Fibroblast of pulmonary artery (primary cell): ENCODE measurements at regions not wholly inside any gene's neighbourhood (a gene's known extent, or its start where the extent isn't known, plus 50 kb on each side); places are given as distances from the start of the nearest gene placed in this dataset.

Experiments
- DNase-seq: peaks from one replicate; pipeline ENCODE4 v3.0.0-alpha.2; 2010; ENCODE audit warnings: low read depth
- H3K4me3 ChIP-seq: replicated peaks from 2 replicates; pipeline ENCODE4 v1.5.1; 2011; ENCODE audit warnings: low read depth, mild to moderate bottlenecking, control low read depth, low read length, moderate library complexity
- TF ChIP-seq, protein P1 (sequence below): IDR thresholded peaks from 2 replicates; pipeline ENCODE4 v1.5.1; 2011; ENCODE audit warnings: mild to moderate bottlenecking, control low read depth, low read length, inconsistent platforms; ENCODE audit errors: missing control alignments

DNA sequence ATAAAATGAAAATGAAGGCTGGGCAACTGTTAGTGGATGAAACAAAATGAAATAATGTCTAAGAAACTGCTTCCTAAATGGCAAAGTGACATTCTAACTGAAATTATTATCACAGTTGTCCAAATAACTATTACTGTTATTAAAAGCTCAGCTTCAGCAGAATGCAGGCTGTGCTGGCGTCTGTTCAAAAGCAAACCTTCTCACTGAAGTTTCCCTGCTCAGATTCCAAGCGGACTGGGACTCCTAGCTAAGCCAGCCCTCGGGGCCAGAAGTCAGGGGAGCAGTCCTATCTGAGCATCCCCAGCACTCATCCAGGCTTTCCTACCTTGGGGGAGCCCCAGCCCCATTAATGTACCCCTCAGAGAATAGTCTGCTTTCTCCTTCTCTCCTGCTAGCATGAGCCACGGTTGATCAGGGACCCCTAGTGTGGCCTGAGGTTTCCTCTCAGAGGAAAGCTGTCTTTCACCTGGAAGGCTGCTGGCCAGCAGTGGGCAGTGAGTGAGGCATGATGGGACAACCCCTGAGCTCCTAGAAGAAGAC is 1167.3 kb downstream of the TBC1D22A start:
- no peak for DNase-seq
- TF ChIP-seq, protein P1, sequence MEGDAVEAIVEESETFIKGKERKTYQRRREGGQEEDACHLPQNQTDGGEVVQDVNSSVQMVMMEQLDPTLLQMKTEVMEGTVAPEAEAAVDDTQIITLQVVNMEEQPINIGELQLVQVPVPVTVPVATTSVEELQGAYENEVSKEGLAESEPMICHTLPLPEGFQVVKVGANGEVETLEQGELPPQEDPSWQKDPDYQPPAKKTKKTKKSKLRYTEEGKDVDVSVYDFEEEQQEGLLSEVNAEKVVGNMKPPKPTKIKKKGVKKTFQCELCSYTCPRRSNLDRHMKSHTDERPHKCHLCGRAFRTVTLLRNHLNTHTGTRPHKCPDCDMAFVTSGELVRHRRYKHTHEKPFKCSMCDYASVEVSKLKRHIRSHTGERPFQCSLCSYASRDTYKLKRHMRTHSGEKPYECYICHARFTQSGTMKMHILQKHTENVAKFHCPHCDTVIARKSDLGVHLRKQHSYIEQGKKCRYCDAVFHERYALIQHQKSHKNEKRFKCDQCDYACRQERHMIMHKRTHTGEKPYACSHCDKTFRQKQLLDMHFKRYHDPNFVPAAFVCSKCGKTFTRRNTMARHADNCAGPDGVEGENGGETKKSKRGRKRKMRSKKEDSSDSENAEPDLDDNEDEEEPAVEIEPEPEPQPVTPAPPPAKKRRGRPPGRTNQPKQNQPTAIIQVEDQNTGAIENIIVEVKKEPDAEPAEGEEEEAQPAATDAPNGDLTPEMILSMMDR = no peak
- H3K4me3 ChIP-seq = no peak overlapping the region

DNA sequence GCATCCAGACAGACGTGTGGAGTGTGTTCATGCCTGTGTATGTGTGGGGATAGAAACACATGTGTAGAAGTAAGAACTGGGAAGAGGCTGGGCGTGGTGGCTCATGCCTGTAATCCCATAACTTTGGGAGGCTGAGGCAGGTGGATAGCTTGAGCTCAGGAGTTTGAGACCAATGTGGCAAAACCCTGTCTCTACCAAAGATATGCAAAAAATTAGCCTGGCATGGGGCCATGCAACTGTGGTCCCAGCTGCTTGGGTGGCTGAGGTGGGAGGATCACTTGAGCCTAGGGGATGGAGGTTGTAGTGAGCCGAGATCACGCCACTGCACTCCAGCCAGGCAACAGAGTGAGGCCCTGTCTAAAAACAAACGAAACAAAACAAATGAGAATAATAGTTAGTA is 1166.6 kb downstream of the TBC1D22A start:
- TF ChIP-seq, protein P1 = no peak

DNA sequence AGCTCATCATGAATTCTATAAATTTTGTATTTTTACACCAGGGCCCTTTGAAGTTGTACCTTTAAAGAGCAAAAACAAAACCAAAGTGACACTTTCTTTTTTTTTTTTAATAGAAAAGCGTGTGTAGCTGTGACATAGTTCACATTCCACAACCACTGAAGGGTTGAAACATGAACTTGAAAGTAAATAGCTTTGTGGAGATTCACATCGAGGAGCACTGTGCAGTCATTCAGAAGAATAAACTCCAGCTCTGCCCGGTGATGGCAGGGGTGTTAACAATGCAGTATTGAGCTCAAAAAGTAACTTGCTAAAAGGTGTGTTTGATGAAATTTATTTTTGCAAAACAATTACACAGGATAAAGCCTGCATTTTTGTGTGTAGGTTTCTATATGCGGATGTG is 1166.2 kb downstream of the TBC1D22A start:
- H3K4me3 ChIP-seq = no peak overlapping the region
- TF ChIP-seq, protein P1 = no peak
- no peak for DNase-seq

More for the DNA sequence above, 1166.6 kb downstream of the TBC1D22A start:
- DNase-seq = no peak
- H3K4me3 ChIP-seq = no peak overlapping the region

DNA sequence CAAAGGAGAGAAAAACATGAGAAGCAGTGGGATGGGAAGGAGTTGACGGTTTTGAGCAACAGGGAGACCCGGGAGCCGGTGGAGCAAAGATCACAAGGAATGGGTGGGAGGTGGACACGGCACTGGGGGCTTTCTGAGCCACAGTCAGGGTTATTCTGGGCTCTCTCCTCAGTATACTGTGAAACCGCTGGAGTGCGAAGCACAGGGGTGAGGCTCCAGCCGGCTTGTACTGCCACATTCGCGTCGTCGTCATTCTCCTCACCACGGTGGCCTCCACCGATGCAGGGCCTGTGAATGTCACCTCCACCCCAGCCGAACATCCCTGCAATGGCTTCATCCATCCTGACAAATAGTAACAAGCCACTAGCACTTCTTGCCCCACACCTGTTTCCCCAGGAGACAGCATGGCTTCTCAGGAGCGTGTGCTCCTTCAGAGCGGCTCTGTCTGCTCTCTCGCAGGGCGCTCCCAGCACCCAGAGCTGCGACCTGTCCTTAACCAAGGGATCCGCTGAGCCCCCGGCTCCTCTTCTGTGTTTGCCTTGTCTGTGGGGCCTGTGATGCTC is 1165.3 kb downstream of the TBC1D22A start:
- H3K4me3 ChIP-seq = no peak overlapping the region
- no peak for DNase-seq
- TF ChIP-seq, protein P1 = no peak

DNA sequence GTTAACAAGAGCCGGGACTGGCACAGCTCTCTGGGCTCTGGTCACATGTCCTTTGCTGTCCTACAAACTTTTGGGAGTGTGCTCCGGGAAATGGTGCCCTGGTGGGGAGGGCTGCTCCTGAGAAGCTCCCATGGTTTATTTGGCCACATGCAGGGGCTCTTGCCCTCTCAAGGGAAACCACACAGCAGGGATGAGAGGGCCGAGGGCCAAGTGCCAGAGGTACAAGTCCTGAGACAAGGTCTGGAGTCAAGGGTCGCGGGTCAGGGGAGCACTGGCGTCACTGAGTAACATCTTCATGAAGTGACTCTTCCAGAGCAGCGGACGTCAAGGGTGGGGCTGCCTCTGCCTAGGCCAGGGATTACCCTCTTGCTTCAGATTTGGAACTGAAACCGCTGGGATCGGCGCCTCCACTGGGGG is 1160.6 kb downstream of the TBC1D22A start:
- no peak overlapping the region for H3K4me3 ChIP-seq
- DNase-seq = no peak
- TF ChIP-seq, protein P1 = no peak

DNA sequence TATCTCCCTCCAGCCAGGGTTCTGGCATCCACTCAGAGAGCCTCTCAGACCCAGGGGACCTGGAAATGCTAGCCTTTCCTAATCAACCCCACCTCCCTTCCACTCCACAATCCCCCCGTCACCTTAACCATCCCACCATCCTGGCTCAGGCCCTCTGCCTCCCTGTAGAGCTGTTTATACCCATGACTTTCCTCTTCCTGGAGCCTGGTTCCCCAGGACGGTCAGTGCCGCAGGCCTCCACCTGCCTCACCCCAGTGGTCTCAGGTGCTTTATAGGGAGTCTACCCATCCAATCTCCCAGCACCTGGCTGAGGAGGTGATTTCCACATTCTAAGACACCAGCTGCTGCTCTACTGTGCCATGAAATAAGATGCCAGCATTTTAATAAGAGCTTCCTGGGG is 1159.5 kb downstream of the TBC1D22A start:
- TF ChIP-seq, protein P1 = no peak
- H3K4me3 ChIP-seq = no peak overlapping the region
- DNase-seq = no peak

DNA sequence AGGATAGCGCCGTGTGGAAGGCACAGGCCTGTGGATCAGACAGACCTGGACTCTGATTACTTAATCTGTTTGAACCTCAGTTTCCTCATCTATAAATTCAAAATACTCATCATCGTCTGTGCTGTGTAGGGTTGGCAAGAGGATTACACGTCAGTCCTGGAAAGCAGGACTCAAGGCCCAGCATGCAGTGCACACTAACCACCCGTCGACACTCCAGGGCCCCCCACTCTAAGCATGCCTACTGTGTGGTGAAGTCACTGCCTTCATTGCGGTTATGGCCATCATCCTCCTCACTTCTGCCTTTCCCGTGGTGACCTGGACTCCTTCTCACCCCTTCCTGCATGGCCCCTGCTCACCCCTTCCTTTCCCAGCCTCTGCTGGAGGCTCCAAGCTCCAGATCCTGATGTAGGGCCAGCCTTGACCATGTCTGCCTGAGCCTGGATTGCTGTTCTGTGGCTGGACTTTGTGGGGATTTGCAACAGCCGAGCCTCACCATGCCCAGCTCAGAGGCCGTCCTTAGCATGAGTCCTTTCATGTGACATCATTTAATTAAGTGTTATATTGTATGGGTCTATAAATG is 1158.0 kb downstream of the TBC1D22A start:
- TF ChIP-seq, protein P1 = no peak
- H3K4me3 ChIP-seq = no peak overlapping the region
- no peak for DNase-seq
